Left ventricle myocardium inferior (tissue), 1 donor: ENCODE measurements at regions not wholly inside any gene's neighbourhood (a gene's known extent, or its start where the extent isn't known, plus 50 kb on each side); places are given as distances from the start of the nearest gene placed in this dataset.

Experiments
- DNase-seq: peaks from one replicate; pipeline ENCODE4 v3.0.0-alpha.2; 2020
- H3K27ac ChIP-seq: fragments of 200-600 bp; replicated peaks from 2 replicates; pipeline ENCODE4 v1.8.0; 2021
- H3K27me3 ChIP-seq: fragments of 200-600 bp; 2 replicates; pipeline ENCODE4 v1.8.0; 2021; ENCODE audit warnings: low read depth
- H3K36me3 ChIP-seq: fragments of 200-600 bp; 2 replicates; pipeline ENCODE4 v1.8.0; 2021
- H3K4me1 ChIP-seq: fragments of 200-600 bp; 2 replicates; pipeline ENCODE4 v1.8.0; 2021
- H3K4me3 ChIP-seq: fragments of 200-600 bp; 2 replicates; pipeline ENCODE4 v1.8.0; 2021; ENCODE audit warnings: mild to moderate bottlenecking, moderate library complexity
- H3K9me3 ChIP-seq: fragments of 200-600 bp; replicated peaks from 2 replicates; pipeline ENCODE4 v1.8.0; 2021
- CTCF ChIP-seq: fragments of 200-600 bp; IDR thresholded peaks from 2 replicates; pipeline ENCODE4 v1.8.0; 2021; ENCODE audit warnings: antibody characterized with exemption, mild to moderate bottlenecking, borderline replicate concordance
- intact Hi-C: fragments of 100-400 bp; cut with micrococcal nuclease; formaldehyde crosslinking; loops from one replicate; pipeline ENCODE4 v1.11.0; 2022
- donor health status: DM: no; HTN: yes; CAD: no; lungs with severe emphysema.

GRCh38 chr3:82085851-82086475 is 324.5 kb upstream of the GBE1 start:
- Histone ChIP-seq H3K9me3 (no peaks in the 10 kb centered on the region), H3K36me3 (no peaks in the 10 kb centered on the region), H3K4me3 (peak overlapping the region; percentile 22), H3K4me1 (peaks cover 12% of the 10 kb centered on the region), H3K27me3 (no peaks in the 10 kb centered on the region), H3K27ac (peak overlapping the region; percentile 62)
- DNase-seq, result no peak
- intact Hi-C loops, result no loop called here
- no peak for TF ChIP-seq CTCF

GRCh38 chr3:82085356-82085755 is 323.9 kb upstream of the GBE1 start:
- no peak for TF ChIP-seq CTCF
- Histone ChIP-seq H3K36me3 (no peaks in the 10 kb centered on the region), H3K27ac (peak overlapping the region; percentile 62), H3K9me3 (no peaks in the 10 kb centered on the region), H3K4me1 (peaks cover 12% of the 10 kb centered on the region), H3K27me3 (no peaks in the 10 kb centered on the region), H3K4me3 (peak overlapping the region; percentile 22)
- no peak for DNase-seq
- intact Hi-C loops, result no loop called here

- Histone ChIP-seq H3K9me3 (no peaks in the 10 kb centered on the region), H3K4me3 (peak overlapping the region; percentile 22), H3K27ac (peak overlapping the region; percentile 62), H3K4me1 (peaks cover 12% of the 10 kb centered on the region), H3K36me3 (no peaks in the 10 kb centered on the region), H3K27me3 (no peaks in the 10 kb centered on the region)
- no peak for TF ChIP-seq CTCF
- intact Hi-C loops, result no loop called here
- no peak for DNase-seq
These were observed 323.4 kb upstream of the GBE1 start for GRCh38 chr3:82084824-82085223.

- intact Hi-C loops, result no loop called here
- TF ChIP-seq CTCF, result no peak
- H3K4me1 ChIP-seq, result peaks cover 12% of the 10 kb centered on the region
- no peaks in the 10 kb centered on the region for H3K36me3 ChIP-seq
- DNase-seq, result no peak
- no peak overlapping the region for H3K4me3 ChIP-seq
- H3K27ac ChIP-seq, result no peak overlapping the region
- H3K27me3 ChIP-seq, result no peaks in the 10 kb centered on the region
- no peaks in the 10 kb centered on the region for H3K9me3 ChIP-seq
These were observed 321.4 kb upstream of the GBE1 start for GRCh38 chr3:82082796-82083195.

- H3K27me3 ChIP-seq, result no peaks in the 10 kb centered on the region
- no peaks in the 10 kb centered on the region for H3K9me3 ChIP-seq
- H3K36me3 ChIP-seq, result no peaks in the 10 kb centered on the region
- no peak overlapping the region for H3K4me3 ChIP-seq
- no peak for DNase-seq
- intact Hi-C loops, result no loop called here
- H3K27ac ChIP-seq, result no peak overlapping the region
- peaks cover 9% of the 10 kb centered on the region for H3K4me1 ChIP-seq
- no peak for TF ChIP-seq CTCF
These were observed 319.9 kb upstream of the GBE1 start for GRCh38 chr3:82081351-82081750.
